Gastroesophageal sphincter (tissue), 3 donors: ENCODE measurements at regions not wholly inside any gene's neighbourhood (a gene's known extent, or its start where the extent isn't known, plus 50 kb on each side); places are given as distances from the start of the nearest gene placed in this dataset.

ENCODE experiments used
- EP300 ChIP-seq: sonication (generic); formaldehyde crosslinking; IDR thresholded peaks from one replicate; pipeline ENCODE4 v1.6.1; 2017; ENCODE audit warnings: antibody characterized with exemption, mild to moderate bottlenecking
- POLR2A ChIP-seq, 2 donors: fragments of 450-650 bp; IDR thresholded peaks; one replicate each; pipeline ENCODE4 v1.6.1; 2017; ENCODE audit warnings: antibody characterized with exemption in 2 of 2, mild to moderate bottlenecking in 2 of 2, moderate library complexity in 1 of 2
- POLR2AphosphoS5 ChIP-seq: sonication (generic); formaldehyde crosslinking; IDR thresholded peaks from one replicate; pipeline ENCODE4 v1.6.1; 2017; ENCODE audit warnings: antibody characterized with exemption
- TF ChIP-seq, protein P1 (sequence below), 4 experiments: fragments of 200-600 bp in 2 of 4; fragments of 450-650 bp in 2 of 4; sonication (generic) in 1 of 4; IDR thresholded peaks; one replicate each; pipeline ENCODE4 v1.5.1; 2017 to 2019; ENCODE audit warnings: antibody characterized with exemption in 4 of 4, mild to moderate bottlenecking in 2 of 4, moderate library complexity in 2 of 4

DNA sequence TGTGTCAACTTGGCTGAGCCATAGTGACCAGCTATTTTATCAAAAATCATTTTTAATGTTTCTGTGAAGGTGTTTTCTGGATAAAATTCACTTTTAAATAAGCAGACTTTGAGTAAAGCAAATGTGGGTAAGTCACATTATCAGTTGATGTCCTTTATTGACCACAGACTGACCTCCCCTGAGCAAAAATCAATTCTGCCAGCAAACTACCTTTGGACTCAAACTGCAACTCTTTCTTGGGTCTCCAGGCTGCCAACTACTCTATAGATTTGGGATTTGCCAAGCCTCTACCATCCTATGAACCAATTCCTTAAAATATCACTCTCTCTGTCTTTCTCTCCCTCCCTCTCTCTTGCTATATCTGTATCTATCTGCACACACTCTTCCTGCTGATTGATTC lies 1571.7 kb upstream of the NUDT12 start:
- no peak for TF ChIP-seq POLR2AphosphoS5
- TF ChIP-seq EP300, result no peak
- TF ChIP-seq, protein P1, sequence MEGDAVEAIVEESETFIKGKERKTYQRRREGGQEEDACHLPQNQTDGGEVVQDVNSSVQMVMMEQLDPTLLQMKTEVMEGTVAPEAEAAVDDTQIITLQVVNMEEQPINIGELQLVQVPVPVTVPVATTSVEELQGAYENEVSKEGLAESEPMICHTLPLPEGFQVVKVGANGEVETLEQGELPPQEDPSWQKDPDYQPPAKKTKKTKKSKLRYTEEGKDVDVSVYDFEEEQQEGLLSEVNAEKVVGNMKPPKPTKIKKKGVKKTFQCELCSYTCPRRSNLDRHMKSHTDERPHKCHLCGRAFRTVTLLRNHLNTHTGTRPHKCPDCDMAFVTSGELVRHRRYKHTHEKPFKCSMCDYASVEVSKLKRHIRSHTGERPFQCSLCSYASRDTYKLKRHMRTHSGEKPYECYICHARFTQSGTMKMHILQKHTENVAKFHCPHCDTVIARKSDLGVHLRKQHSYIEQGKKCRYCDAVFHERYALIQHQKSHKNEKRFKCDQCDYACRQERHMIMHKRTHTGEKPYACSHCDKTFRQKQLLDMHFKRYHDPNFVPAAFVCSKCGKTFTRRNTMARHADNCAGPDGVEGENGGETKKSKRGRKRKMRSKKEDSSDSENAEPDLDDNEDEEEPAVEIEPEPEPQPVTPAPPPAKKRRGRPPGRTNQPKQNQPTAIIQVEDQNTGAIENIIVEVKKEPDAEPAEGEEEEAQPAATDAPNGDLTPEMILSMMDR (IDR thresholded peaks at IDR 0.05), result no peak
- TF ChIP-seq POLR2A (IDR thresholded peaks at IDR 0.05), result no peak
